ENCODE measurements at regions not wholly inside any gene's neighbourhood (a gene's known extent, or its start where the extent isn't known, plus 50 kb on each side); places are given as distances from the start of the nearest gene placed in this dataset.

DNA sequence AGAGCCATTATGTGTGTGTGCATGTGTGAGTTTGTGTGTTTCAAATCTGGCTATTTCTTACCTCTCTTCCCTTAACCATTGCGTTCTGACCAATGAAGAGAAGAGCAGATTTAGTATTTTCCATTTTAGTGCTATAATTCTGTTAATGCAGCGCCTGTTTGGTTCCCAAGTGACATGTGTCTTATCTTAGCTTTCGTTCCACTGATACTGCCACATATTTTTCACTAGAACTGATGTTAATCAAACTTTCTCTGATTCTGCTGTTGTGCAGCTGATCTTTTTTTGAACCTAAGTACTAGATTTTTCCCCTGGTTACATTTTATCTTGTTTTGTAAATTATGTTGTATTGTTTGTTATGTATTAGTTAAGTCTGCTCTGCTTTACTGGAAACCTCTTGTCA is 152.9 kb upstream of the MID1 start:
- no peaks in the 10 kb centered on the region for H3K27me3 ChIP-seq
- no peak overlapping the region for H3K27ac ChIP-seq
- intact Hi-C loops (cut with DNase I) = no loop called here
- H3K4me3 ChIP-seq = no peak overlapping the region
- TF ChIP-seq, protein P1, sequence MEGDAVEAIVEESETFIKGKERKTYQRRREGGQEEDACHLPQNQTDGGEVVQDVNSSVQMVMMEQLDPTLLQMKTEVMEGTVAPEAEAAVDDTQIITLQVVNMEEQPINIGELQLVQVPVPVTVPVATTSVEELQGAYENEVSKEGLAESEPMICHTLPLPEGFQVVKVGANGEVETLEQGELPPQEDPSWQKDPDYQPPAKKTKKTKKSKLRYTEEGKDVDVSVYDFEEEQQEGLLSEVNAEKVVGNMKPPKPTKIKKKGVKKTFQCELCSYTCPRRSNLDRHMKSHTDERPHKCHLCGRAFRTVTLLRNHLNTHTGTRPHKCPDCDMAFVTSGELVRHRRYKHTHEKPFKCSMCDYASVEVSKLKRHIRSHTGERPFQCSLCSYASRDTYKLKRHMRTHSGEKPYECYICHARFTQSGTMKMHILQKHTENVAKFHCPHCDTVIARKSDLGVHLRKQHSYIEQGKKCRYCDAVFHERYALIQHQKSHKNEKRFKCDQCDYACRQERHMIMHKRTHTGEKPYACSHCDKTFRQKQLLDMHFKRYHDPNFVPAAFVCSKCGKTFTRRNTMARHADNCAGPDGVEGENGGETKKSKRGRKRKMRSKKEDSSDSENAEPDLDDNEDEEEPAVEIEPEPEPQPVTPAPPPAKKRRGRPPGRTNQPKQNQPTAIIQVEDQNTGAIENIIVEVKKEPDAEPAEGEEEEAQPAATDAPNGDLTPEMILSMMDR (IDR thresholded peaks at IDR 0.05) = no peak
- no peak for TF ChIP-seq POLR2A (IDR thresholded peaks at IDR 0.05)
- ATAC-seq (no peak), DNase-seq (no peak)
- H3K36me3 ChIP-seq (replicated peaks in 1 of 2; ENCODE audit: insufficient read depth in 1 of 2, low read depth in 2 of 2) = no peaks in the 10 kb centered on the region
- no peaks in the 10 kb centered on the region for H3K4me1 ChIP-seq
- WGBS, 2 donors = 69 to 72% methylated on average over 3 of the region's 3 CpGs
- H3K9me3 ChIP-seq = no peaks in the 10 kb centered on the region

DNA sequence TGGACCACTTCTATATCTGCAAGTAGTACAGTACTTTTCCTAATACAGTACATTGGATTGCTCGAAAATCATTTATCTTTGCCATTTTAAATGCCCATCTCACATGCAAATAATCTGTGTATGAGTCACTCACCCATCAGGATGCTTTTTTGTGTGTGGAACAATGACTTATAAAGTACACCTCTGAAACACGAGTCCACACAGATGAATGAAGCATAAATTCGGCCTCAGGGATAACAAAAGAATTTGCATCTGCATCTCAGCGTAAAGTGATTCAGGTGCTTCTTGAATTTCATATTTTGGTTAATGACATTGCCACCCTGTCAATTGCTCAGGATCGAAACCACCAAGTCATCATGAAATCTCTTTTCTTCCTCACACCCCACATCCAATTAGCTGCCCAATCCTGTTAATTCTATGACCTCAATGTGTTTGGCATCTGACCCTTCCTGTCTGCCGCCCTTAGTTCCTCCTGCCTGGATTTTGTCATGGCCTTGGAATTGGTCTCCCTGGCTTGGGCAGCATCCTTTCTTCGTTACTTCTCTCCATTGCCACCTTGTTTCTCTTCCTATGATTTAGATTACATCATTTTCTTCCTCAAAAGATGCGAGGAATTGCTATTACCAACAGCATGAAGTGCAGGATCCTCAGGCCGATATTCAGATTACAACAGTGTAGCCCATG is 161.6 kb upstream of the MID1 start:
- Histone ChIP-seq H3K4me1 (no peaks in the 10 kb centered on the region), H3K9me3 (no peaks in the 10 kb centered on the region), H3K36me3 (replicated peaks in 1 of 2; ENCODE audit: insufficient read depth in 1 of 2, low read depth in 2 of 2) (no peaks in the 10 kb centered on the region), H3K4me3 (no peak overlapping the region), H3K27me3 (no peaks in the 10 kb centered on the region), H3K27ac (no peak overlapping the region)
- intact Hi-C loops (cut with DNase I) = no loop called here
- DNase-seq = no peak
- TF ChIP-seq, protein P1 (IDR thresholded peaks at IDR 0.05) = no peak
- no peak for TF ChIP-seq POLR2A (IDR thresholded peaks at IDR 0.05)
- ATAC-seq = no peak
- WGBS, 2 donors = 79 to 95% methylated on average over 7 to 9 of the region's 9 CpGs

DNA sequence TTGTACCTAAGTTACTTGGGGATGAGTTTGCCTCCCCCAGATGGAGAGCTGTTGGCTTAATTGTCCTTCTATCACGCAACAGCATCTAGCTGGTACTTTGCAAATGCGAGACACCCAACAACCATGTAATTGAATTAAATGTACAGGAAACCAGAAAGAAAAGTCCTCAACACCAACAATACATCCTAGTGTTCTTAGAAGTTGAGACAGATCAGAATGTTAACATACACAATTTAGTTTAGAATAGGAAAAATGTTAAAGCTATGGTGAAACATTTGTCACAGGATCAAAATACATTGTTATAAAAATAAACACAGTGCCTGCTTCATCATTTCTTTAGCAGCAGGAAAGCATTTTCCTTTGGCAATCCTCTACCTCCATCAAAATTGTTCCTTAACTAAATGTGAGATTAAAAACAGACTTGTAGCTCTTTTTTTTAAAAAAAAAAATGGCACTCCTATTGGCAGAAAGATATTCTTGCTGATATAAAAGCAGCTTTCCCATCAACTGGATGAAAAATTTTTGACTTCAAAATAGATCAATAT is 163.1 kb upstream of the MID1 start:
- no peaks in the 10 kb centered on the region for H3K4me1 ChIP-seq
- no peak overlapping the region for H3K4me3 ChIP-seq
- intact Hi-C loops (cut with DNase I) = no loop called here
- no peak for DNase-seq
- 92 to 96% methylated on average over 2 of the region's 2 CpGs for WGBS, 2 donors
- no peak overlapping the region for H3K27ac ChIP-seq
- H3K9me3 ChIP-seq = no peaks in the 10 kb centered on the region
- no peaks in the 10 kb centered on the region for H3K36me3 ChIP-seq (replicated peaks in 1 of 2; ENCODE audit: insufficient read depth in 1 of 2, low read depth in 2 of 2)
- H3K27me3 ChIP-seq = no peaks in the 10 kb centered on the region
- ATAC-seq = no peak
- TF ChIP-seq, protein P1 (IDR thresholded peaks at IDR 0.05) = no peak
- TF ChIP-seq POLR2A (IDR thresholded peaks at IDR 0.05) = no peak

DNA sequence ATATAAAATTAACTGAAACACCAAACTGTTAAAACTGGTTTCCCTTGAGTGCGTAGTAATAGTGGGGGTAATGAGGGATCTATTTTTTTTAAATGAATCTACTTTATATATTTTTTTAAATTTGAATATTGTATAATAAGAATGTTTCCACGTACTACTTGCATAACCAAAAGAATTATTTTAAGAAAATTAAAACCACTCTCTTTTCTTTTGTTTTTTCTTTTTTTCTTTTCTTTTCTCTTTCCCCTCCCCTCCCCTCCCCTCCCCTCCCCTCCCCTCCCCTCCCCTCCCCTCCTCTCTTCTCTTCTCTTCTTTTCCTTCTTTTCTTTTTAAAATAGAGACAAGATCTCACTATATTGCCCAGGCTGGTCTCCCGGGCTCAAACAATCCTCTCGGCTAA is 166.9 kb upstream of the MID1 start:
- 94 to 97% methylated on average over 4 of the region's 4 CpGs for WGBS, 2 donors
- TF ChIP-seq POLR2A (IDR thresholded peaks at IDR 0.05) = no peak
- TF ChIP-seq, protein P1 (IDR thresholded peaks at IDR 0.05) = no peak
- Histone ChIP-seq H3K4me3 (no peak overlapping the region), H3K27ac (no peak overlapping the region), H3K27me3 (no peaks in the 10 kb centered on the region), H3K9me3 (no peaks in the 10 kb centered on the region), H3K36me3 (replicated peaks in 1 of 2; ENCODE audit: insufficient read depth in 1 of 2, low read depth in 2 of 2) (no peaks in the 10 kb centered on the region), H3K4me1 (no peaks in the 10 kb centered on the region)
- DNase-seq (no peak), ATAC-seq (no peak)
- intact Hi-C loops (cut with DNase I) = no loop called here

DNA sequence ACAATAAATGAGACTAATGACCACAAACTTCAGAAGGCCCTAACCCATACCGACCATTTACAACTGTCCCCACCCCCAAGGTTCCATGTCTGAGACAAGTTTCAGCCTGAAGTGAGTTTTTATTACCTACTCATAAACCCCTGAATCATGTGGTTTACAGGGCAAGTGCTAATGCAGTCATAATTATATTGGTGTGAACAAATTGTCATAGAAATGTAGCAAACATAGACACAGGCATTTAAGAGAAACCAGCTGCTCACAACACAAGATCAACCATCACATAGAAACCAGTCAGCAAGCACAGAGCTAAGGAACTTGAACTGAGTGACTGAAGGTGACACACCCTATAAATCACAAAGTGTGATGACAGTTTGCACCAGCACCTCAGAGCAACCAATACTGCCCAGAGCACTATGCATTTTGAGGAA is 173.8 kb upstream of the MID1 start:
- H3K27me3 ChIP-seq = no peaks in the 10 kb centered on the region
- intact Hi-C loops (cut with DNase I) = no loop called here
- ATAC-seq (no peak), DNase-seq (no peak)
- WGBS, 2 donors = 42 to 50% methylated on average over 1 of the region's 1 CpG
- no peak overlapping the region for H3K27ac ChIP-seq
- H3K36me3 ChIP-seq (replicated peaks in 1 of 2; ENCODE audit: insufficient read depth in 1 of 2, low read depth in 2 of 2) = no peaks in the 10 kb centered on the region
- H3K4me3 ChIP-seq = no peak overlapping the region
- peaks cover 4% of the 10 kb centered on the region for H3K4me1 ChIP-seq
- no peak for TF ChIP-seq POLR2A (IDR thresholded peaks at IDR 0.05)
- TF ChIP-seq, protein P1 (IDR thresholded peaks at IDR 0.05) = no peak
- no peaks in the 10 kb centered on the region for H3K9me3 ChIP-seq
